Breast epithelium (tissue), 4 donors: ENCODE measurements at regions not wholly inside any gene's neighbourhood (a gene's known extent, or its start where the extent isn't known, plus 50 kb on each side); places are given as distances from the start of the nearest gene placed in this dataset.
"Not testable (repeated sequence)": the region's sequence is repeated elsewhere in the genome, so short reads cannot be mapped to it uniquely, and the experiment has no call there.

Experiments used
- DNase-seq, 2 donors: peaks; one replicate each; pipeline ENCODE4 v3.0.0-alpha.2; 2019; ENCODE audit warnings: low spot score in 2 of 2
- H3K27ac ChIP-seq, 2 donors: fragments of 200-600 bp; sonication (generic) in 1 of 2; one replicate each; pipeline ENCODE4 v1.5.1; 2016 to 2019; ENCODE audit warnings: mild to moderate bottlenecking in 1 of 2
- H3K27me3 ChIP-seq, 2 donors: fragments of 200-600 bp; sonication (generic) in 1 of 2; one replicate each; pipeline versions ENCODE4 v1.5.1 to v1.6.0; 2017 to 2019; ENCODE audit warnings: control low read depth in 1 of 2, mild to moderate bottlenecking in 1 of 2
- H3K36me3 ChIP-seq: fragments of 200-600 bp; one replicate; pipeline ENCODE4 v1.5.1; 2019
- H3K4me1 ChIP-seq, 2 donors: fragments of 200-600 bp; sonication (generic); one replicate each; pipeline ENCODE4 v1.5.1; 2016 to 2019; ENCODE audit warnings: control low read depth in 1 of 2
- H3K4me3 ChIP-seq, 3 donors: fragments of 200-600 bp; sonication (generic); 1 replicate in 2 of 3; 2 replicates in 1 of 3; pipeline ENCODE4 v1.5.1; 2016 to 2019; ENCODE audit warnings: mild to moderate bottlenecking in 3 of 3, moderate library complexity in 2 of 3
- H3K9me3 ChIP-seq, 2 donors: fragments of 200-600 bp; sonication (generic) in 1 of 2; one replicate each; pipeline ENCODE4 v1.5.1; 2016 to 2019; ENCODE audit warnings: control low read depth in 1 of 2
- CTCF ChIP-seq, 3 donors: fragments of 450-650 bp; IDR thresholded peaks; one replicate each; pipeline ENCODE4 v1.5.1; 2016 to 2017; ENCODE audit warnings: antibody characterized with exemption in 3 of 3, mild to moderate bottlenecking in 3 of 3, moderate library complexity in 3 of 3
- POLR2A ChIP-seq: fragments of 450-650 bp; IDR thresholded peaks from one replicate; pipeline ENCODE4 v1.6.1; 2016; ENCODE audit warnings: antibody characterized with exemption, mild to moderate bottlenecking, moderate library complexity
- POLR2AphosphoS5 ChIP-seq, 3 donors: sonication (generic); formaldehyde crosslinking; IDR thresholded peaks; one replicate each; pipeline ENCODE4 v1.6.1; 2017; ENCODE audit warnings: antibody characterized with exemption in 3 of 3
- intact Hi-C: fragments of 100-400 bp; cut with DNase I; formaldehyde crosslinking; loops from one replicate; pipeline ENCODE4 v1.15.1; 2023; ENCODE audit warnings: low total_unique reads

GRCh38 chr7:112987171-112987570, 99.5 kb downstream of the GPR85 start:
- intact Hi-C loops: no loop called here
- DNase-seq: no peak
- TF ChIP-seq POLR2AphosphoS5 (IDR thresholded peaks at IDR 0.05): no peak
- TF ChIP-seq CTCF (IDR thresholded peaks at IDR 0.05): no peak
- TF ChIP-seq POLR2A: no peak
- H3K4me3 ChIP-seq: no peak overlapping the region
- no peaks in the 10 kb centered on the region for H3K9me3 ChIP-seq
- H3K27ac ChIP-seq: no peak overlapping the region
- no peaks in the 10 kb centered on the region for H3K36me3 ChIP-seq
- no peaks in the 10 kb centered on the region for H3K27me3 ChIP-seq
- H3K4me1 ChIP-seq: no peaks in the 10 kb centered on the region

DNA sequence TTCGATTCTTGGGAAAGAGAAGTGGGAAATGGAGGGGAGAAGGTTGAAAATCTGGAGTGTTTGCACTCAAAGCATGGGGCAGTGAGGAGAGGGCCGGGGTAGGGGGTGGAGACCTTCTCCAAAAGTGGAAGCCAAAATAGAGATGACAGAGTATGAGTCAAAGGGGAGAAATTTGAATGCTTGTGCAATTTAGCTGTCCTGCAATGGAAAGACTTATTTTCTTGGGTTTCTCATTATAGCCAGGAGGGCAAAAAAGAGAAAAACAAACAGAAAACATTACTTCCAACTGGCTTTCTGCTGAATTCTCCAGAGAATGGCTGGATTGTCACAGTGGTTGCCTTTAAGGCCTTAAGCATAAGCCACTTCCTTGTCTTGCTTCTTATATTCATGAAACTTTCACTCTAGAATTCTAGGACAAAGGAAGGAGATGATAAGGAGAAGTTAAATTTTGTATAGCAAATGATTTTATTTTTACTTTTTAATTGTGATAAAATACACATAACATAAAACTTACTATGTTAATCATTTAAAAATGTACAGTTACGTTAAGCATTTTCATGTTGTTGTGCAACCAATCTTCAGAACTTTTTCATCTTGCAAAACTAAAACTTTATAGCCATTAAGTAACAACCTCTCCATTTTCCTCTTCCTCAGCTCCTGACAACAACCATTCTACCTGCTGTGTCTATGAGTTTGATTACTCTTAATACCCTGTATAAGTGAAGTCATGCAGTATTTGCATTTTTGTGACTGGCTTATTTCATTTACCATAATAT, 100.2 kb downstream of the GPR85 start:
- no peak overlapping the region for H3K27ac ChIP-seq

DNA sequence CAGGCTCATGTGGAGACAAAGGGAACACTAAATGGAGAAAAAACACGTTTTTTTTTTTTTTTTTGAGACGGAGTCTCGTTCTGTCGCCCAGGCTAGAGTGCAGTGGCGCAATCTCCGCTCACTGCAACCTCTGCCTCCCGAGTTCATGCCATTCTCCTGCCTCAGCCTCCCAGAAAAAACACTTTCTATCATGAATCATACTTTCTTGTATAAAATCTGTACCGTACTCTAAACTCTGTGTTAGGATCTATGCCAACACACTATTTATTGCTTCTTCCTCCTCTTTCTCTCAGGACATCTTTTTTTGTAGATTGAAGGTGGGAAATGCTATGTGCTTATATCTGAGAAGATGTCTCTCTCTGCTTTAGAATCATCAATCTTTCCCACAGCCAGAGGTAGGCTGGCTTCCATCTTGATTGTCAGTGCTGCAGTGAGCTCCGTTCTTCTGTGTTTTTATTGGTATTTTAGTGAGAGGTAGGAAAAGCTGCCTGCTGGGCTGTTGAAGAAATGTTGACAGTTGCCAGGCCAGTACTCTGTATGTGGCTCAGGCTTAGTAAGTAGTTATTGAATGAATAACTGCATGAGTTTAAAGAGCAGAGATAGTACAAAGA, 101.1 kb downstream of the GPR85 start:
- H3K9me3 ChIP-seq: no peaks in the 10 kb centered on the region
- H3K4me3 ChIP-seq: no peak overlapping the region
- no peaks in the 10 kb centered on the region for H3K27me3 ChIP-seq
- no peak for TF ChIP-seq CTCF (IDR thresholded peaks at IDR 0.05)
- TF ChIP-seq POLR2AphosphoS5 (IDR thresholded peaks at IDR 0.05): no peak
- no peak for TF ChIP-seq POLR2A
- H3K27ac ChIP-seq: no peak overlapping the region
- intact Hi-C loops: no loop called here
- DNase-seq: no peak
- H3K4me1 ChIP-seq: no peaks in the 10 kb centered on the region
- H3K36me3 ChIP-seq: no peaks in the 10 kb centered on the region

More for the DNA sequence above, 100.2 kb downstream of the GPR85 start:
- no peaks in the 10 kb centered on the region for H3K36me3 ChIP-seq
- TF ChIP-seq CTCF (IDR thresholded peaks at IDR 0.05) (no peak), POLR2A (no peak), POLR2AphosphoS5 (IDR thresholded peaks at IDR 0.05) (no peak)
- H3K4me3 ChIP-seq: no peak overlapping the region
- H3K27me3 ChIP-seq: no peaks in the 10 kb centered on the region
- H3K9me3 ChIP-seq: no peaks in the 10 kb centered on the region
- no peaks in the 10 kb centered on the region for H3K4me1 ChIP-seq
- no peak for DNase-seq
- intact Hi-C loops: no loop called here

GRCh38 chr7:112982441-112983063, 104.1 kb downstream of the GPR85 start:
- Histone ChIP-seq H3K27ac (no peak overlapping the region), H3K4me3 (no peak overlapping the region), H3K27me3 (no peaks in the 10 kb centered on the region), H3K9me3 (no peaks in the 10 kb centered on the region), H3K36me3 (no peaks in the 10 kb centered on the region), H3K4me1 (no peaks in the 10 kb centered on the region)
- no peak for DNase-seq
- TF ChIP-seq POLR2AphosphoS5 (IDR thresholded peaks at IDR 0.05) (no peak), CTCF (IDR thresholded peaks at IDR 0.05) (no peak), POLR2A (no peak)
- intact Hi-C loops: no loop called here

- no peaks in the 10 kb centered on the region for H3K27me3 ChIP-seq
- TF ChIP-seq POLR2A: no peak
- TF ChIP-seq POLR2AphosphoS5 (IDR thresholded peaks at IDR 0.05): no peak
- no peak for TF ChIP-seq CTCF (IDR thresholded peaks at IDR 0.05)
- H3K27ac ChIP-seq: no peak overlapping the region
- H3K4me3 ChIP-seq: no peak overlapping the region
- no peaks in the 10 kb centered on the region for H3K4me1 ChIP-seq
- intact Hi-C loops: no loop called here
- no peak for DNase-seq
- H3K36me3 ChIP-seq: no peaks in the 10 kb centered on the region
- no peaks in the 10 kb centered on the region for H3K9me3 ChIP-seq
These were observed 104.7 kb downstream of the GPR85 start for GRCh38 chr7:112981966-112982365.

- DNase-seq, H3K36me3 ChIP-seq, H3K4me3 ChIP-seq, H3K9me3 ChIP-seq, H3K27ac ChIP-seq, intact Hi-C loops, H3K4me1 ChIP-seq, H3K27me3 ChIP-seq: not testable (repeated sequence)
These were observed 107.6 kb downstream of the GPR85 start for GRCh38 chr7:112979055-112979454.

GRCh38 chr7:112977244-112977955, 109.2 kb downstream of the GPR85 start:
- H3K9me3 ChIP-seq, DNase-seq, H3K27ac ChIP-seq, H3K4me1 ChIP-seq, H3K27me3 ChIP-seq, H3K36me3 ChIP-seq, intact Hi-C loops, H3K4me3 ChIP-seq: not testable (repeated sequence)
